ENCODE measurements at regions not wholly inside any gene's neighbourhood (a gene's known extent, or its start where the extent isn't known, plus 50 kb on each side); places are given as distances from the start of the nearest gene placed in this dataset.
"Not testable (repeated sequence)": the region's sequence is repeated elsewhere in the genome, so short reads cannot be mapped to it uniquely, and the experiment has no call there.

DNA sequence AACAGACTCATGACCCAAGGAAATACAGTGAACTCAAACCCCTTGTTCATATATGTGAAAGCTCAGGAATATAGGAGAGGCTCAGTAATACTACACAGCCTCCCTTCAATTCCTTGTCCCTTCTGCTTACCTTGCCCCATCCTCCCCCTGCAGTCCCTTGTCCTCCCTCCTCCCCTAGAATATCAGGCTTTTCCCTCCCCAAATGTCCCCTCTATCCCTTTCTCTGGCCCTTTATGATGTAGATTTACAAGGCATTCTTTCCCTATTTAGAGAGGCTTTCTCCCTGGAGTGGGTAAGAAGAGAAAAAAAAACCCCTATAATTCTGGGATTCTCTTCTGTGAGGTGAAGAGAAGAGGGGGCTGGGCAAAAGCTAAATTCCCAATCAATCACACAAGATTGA lies 64.9 kb upstream of the KBTBD8 start:
- no peak overlapping the region for H3K4me3 ChIP-seq (ENCODE audit: low read depth, low read length)
- TF ChIP-seq, protein P1, sequence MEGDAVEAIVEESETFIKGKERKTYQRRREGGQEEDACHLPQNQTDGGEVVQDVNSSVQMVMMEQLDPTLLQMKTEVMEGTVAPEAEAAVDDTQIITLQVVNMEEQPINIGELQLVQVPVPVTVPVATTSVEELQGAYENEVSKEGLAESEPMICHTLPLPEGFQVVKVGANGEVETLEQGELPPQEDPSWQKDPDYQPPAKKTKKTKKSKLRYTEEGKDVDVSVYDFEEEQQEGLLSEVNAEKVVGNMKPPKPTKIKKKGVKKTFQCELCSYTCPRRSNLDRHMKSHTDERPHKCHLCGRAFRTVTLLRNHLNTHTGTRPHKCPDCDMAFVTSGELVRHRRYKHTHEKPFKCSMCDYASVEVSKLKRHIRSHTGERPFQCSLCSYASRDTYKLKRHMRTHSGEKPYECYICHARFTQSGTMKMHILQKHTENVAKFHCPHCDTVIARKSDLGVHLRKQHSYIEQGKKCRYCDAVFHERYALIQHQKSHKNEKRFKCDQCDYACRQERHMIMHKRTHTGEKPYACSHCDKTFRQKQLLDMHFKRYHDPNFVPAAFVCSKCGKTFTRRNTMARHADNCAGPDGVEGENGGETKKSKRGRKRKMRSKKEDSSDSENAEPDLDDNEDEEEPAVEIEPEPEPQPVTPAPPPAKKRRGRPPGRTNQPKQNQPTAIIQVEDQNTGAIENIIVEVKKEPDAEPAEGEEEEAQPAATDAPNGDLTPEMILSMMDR (IDR thresholded peaks at IDR 0.05; ENCODE audit: borderline replicate concordance, insufficient read depth, low read depth, low read length), result no peak

DNA sequence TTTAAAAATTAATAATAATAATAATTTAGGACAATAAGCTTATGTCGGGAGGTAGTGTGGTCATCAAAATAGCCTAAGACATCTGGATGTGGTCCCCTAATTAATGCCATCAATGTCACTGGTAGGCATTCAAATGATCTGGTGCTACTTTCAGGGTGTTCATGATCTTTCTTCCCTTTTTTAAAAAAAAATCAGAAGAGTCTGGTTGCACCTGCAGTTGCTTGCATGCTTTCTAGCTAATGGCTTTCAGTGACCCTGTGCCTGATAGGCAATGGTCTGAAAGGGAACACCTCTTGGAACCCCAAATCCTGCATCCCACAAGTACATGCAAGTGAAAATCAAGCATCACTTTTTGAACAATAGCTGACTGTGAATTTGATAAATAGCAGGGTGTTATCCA lies 64.1 kb upstream of the KBTBD8 start:
- TF ChIP-seq, protein P1 (IDR thresholded peaks at IDR 0.05; ENCODE audit: borderline replicate concordance, insufficient read depth, low read depth, low read length), result no peak
- H3K4me3 ChIP-seq (ENCODE audit: low read depth, low read length), result no peak overlapping the region

DNA sequence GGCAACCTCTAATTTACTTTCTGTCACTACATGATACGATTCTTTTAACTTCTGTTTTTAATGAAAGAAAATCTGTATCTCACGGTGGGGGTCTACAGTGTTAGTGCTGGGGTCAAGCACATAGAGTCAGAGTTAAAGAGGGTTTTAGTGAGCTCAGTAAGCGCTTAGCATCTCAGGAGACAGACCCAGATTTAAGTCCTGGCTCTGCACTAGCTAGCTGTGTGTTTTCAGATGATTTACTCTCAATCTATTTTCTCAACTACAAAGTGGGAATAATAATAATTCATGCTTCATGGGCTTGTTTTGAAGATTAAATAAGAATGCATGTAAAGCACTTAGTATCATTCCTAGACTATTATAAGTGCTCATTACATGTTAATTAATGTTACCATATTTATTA lies 63.4 kb upstream of the KBTBD8 start:
- TF ChIP-seq, protein P1 (IDR thresholded peaks at IDR 0.05; ENCODE audit: borderline replicate concordance, insufficient read depth, low read depth, low read length), result no peak
- no peak overlapping the region for H3K4me3 ChIP-seq (ENCODE audit: low read depth, low read length)

DNA sequence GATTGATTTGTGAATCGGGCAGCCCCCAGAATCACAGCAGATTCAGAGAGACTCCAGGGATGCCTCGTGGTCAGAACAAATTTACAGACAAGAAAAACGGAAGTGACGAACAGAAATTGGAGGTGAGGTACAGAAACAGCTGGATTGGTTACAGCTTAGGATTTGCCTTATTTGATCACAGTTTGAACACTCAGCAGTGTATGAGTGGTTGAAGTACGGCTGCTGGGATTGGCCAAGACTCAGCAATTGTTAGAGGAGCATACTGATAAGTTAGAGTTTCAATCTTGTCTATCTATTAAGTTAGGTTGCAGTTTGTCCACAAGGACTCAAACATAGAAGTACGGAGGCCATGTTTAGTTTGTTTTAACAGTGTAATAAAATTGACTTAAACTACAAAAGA lies 61.1 kb upstream of the KBTBD8 start:
- not testable (repeated sequence) for H3K4me3 ChIP-seq (ENCODE audit: low read depth, low read length)

DNA sequence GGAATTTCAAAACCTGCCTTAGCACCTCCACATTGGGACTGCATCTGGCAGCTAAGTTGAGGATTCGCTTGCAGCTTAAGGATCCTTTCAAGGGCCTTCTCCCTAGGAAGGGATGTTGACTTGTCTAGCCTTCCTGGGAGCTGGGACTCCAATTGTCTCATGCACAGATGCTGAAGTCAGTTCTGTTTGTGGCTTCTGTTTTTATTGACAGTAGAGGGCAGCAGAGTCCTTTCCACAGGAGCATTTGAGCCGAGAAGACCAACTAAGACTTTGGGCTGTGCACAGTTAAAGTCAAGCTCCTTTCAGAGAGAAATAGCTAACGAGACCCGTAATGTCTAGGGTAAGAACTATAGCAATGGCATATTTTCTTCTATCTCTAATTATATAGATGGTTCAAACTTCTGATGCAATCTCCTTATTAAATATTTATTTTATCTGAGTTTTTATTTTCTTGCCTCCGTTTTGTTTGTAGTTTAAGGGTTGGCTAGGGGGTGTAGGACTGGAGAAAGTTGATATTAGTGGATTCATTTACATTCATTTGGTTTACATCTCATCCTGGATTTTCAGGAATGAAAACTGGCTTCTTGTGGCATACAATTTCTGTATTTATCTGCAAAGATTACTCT lies 59.7 kb upstream of the KBTBD8 start:
- H3K4me3 ChIP-seq (ENCODE audit: low read depth, low read length), result no peak overlapping the region
- TF ChIP-seq, protein P1 (IDR thresholded peaks at IDR 0.05; ENCODE audit: borderline replicate concordance, insufficient read depth, low read depth, low read length), result peak; percentile 62

DNA sequence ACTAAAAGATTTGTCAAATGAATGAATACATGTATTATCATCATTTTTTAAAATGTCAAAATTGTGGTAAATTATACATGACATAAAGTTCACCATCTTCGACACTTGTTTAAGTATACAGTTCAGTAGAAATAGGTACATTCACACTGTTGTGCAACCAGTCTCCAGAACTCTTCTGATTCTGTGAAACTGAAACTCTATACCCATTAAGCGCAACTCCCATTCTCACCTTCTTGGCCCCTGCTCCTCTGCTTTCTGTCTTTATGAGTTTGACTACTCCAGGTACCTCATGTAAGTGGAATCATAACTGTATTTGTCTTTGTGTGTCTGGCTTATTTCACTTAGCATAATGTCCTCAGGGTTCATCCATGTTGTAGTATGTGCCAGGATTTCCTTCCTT lies 50.1 kb upstream of the KBTBD8 start:
- no peak overlapping the region for H3K4me3 ChIP-seq (ENCODE audit: low read depth, low read length)

More for the DNA sequence above, 50.1 kb upstream of the KBTBD8 start:
- TF ChIP-seq, protein P1 (IDR thresholded peaks at IDR 0.05; ENCODE audit: borderline replicate concordance, insufficient read depth, low read depth, low read length), result no peak

All from GM12875 (cell line).